DOHH2 (cell line): ENCODE measurements at regions not wholly inside any gene's neighbourhood (a gene's known extent, or its start where the extent isn't known, plus 50 kb on each side); places are given as distances from the start of the nearest gene placed in this dataset.

ENCODE experiments used
- H3F3A ChIP-seq: fragments of 200-600 bp; sonication (generic), shearing (Covaris generic); 2 replicates; pipeline ENCODE4 v1.6.0; 2016; ENCODE audit warnings: antibody characterized with exemption, mild to moderate bottlenecking; ENCODE audit not compliant: control insufficient read depth, insufficient read depth
- H3K27ac ChIP-seq: fragments of 200-600 bp; sonication (generic); 2 replicates; pipeline ENCODE4 v1.5.1; 2014; ENCODE audit warnings: low read depth, mild to moderate bottlenecking, low read length, moderate library complexity
- H3K27me3 ChIP-seq: fragments of 200-600 bp; sonication (generic); 2 replicates; pipeline ENCODE4 v1.6.1; 2014; ENCODE audit warnings: mild to moderate bottlenecking, low read length, mixed read lengths; ENCODE audit not compliant: control insufficient read depth
- H3K36me3 ChIP-seq: fragments of 200-600 bp; sonication (generic); 2 replicates; pipeline ENCODE4 v1.6.1; 2014; ENCODE audit warnings: mild to moderate bottlenecking, low read length, moderate library complexity, mixed read lengths; ENCODE audit not compliant: control insufficient read depth
- H3K4me1 ChIP-seq: fragments of 200-600 bp; sonication (generic); 2 replicates; pipeline ENCODE4 v1.6.1; 2014; ENCODE audit warnings: mild to moderate bottlenecking, low read length, mixed read lengths; ENCODE audit not compliant: control insufficient read depth
- H3K4me2 ChIP-seq: fragments of 200-600 bp; sonication (generic); 2 replicates; pipeline ENCODE4 v1.6.0; 2014; ENCODE audit warnings: mild to moderate bottlenecking, low read length, moderate library complexity
- H3K4me3 ChIP-seq: fragments of 200-600 bp; sonication (generic); 2 replicates; pipeline ENCODE4 v1.5.1; 2014; ENCODE audit warnings: mild to moderate bottlenecking, low read length, mixed read lengths
- H3K79me2 ChIP-seq: fragments of 200-600 bp; sonication (generic); 2 replicates; pipeline ENCODE4 v1.6.1; 2014; ENCODE audit warnings: mild to moderate bottlenecking, low read length, mixed read lengths; ENCODE audit not compliant: control insufficient read depth
- H3K9me2 ChIP-seq: fragments of 200-600 bp; sonication (generic); replicated peaks from 2 replicates; pipeline ENCODE4 v1.6.1; 2014; ENCODE audit warnings: mild to moderate bottlenecking, low read length, mixed read lengths; ENCODE audit not compliant: control insufficient read depth
- H3K9me3 ChIP-seq: fragments of 200-600 bp; sonication (generic); 2 replicates; pipeline ENCODE4 v1.6.1; 2014; ENCODE audit warnings: antibody characterized with exemption, low read length, mixed read lengths; ENCODE audit not compliant: control insufficient read depth, insufficient read depth
- H4K20me1 ChIP-seq: fragments of 200-600 bp; sonication (generic); 2 replicates; pipeline ENCODE4 v1.6.0; 2014; ENCODE audit warnings: low read depth, mild to moderate bottlenecking, antibody characterized with exemption, low read length, moderate library complexity; ENCODE audit not compliant: control insufficient read depth, insufficient read depth
- CTCF ChIP-seq: fragments of 200-600 bp; sonication (generic); IDR thresholded peaks from one replicate; pipeline ENCODE4 v1.5.1; 2014; ENCODE audit warnings: antibody characterized with exemption, mild to moderate bottlenecking, low read depth, low read length; ENCODE audit not compliant: poor library complexity, severe bottlenecking
- EZH2phosphoT487 ChIP-seq: fragments of 200-600 bp; sonication (generic); IDR thresholded peaks from 2 replicates; pipeline ENCODE4 v1.6.1; 2017; ENCODE audit warnings: borderline replicate concordance, mild to moderate bottlenecking, antibody characterized with exemption, low read length, moderate library complexity, mixed read lengths

GRCh38 chr2:71891719-71892422, 255.8 kb downstream of the CYP26B1 start:
- Histone ChIP-seq H3F3A (no peaks in the 10 kb centered on the region), H3K9me3 (no peaks in the 10 kb centered on the region), H3K4me1 (no peaks in the 10 kb centered on the region), H3K4me3 (no peak overlapping the region), H3K4me2 (no peak overlapping the region), H3K36me3 (no peaks in the 10 kb centered on the region), H3K27me3 (no peaks in the 10 kb centered on the region), H3K9me2 (no peaks in the 10 kb centered on the region), H3K27ac (no peak overlapping the region), H4K20me1 (no peaks in the 10 kb centered on the region), H3K79me2 (no peaks in the 10 kb centered on the region)
- TF ChIP-seq CTCF (no peak), EZH2phosphoT487 (no peak)

GRCh38 chr2:71891155-71891554, 256.5 kb downstream of the CYP26B1 start:
- H3K36me3 ChIP-seq: no peaks in the 10 kb centered on the region
- TF ChIP-seq EZH2phosphoT487 (no peak), CTCF (no peak)
- H3K27me3 ChIP-seq: no peaks in the 10 kb centered on the region
- no peaks in the 10 kb centered on the region for H3K79me2 ChIP-seq
- H3K9me3 ChIP-seq: no peaks in the 10 kb centered on the region
- no peak overlapping the region for H3K4me3 ChIP-seq
- no peak overlapping the region for H3K4me2 ChIP-seq
- no peaks in the 10 kb centered on the region for H4K20me1 ChIP-seq
- no peaks in the 10 kb centered on the region for H3K4me1 ChIP-seq
- no peaks in the 10 kb centered on the region for H3K9me2 ChIP-seq
- no peak overlapping the region for H3K27ac ChIP-seq
- no peaks in the 10 kb centered on the region for H3F3A ChIP-seq

- Histone ChIP-seq H3K27ac (no peak overlapping the region), H3K4me1 (no peaks in the 10 kb centered on the region), H3K4me3 (no peak overlapping the region), H3K4me2 (no peak overlapping the region), H4K20me1 (no peaks in the 10 kb centered on the region), H3K9me2 (no peaks in the 10 kb centered on the region), H3K9me3 (no peaks in the 10 kb centered on the region), H3K27me3 (no peaks in the 10 kb centered on the region), H3K36me3 (no peaks in the 10 kb centered on the region), H3F3A (no peaks in the 10 kb centered on the region), H3K79me2 (no peaks in the 10 kb centered on the region)
- TF ChIP-seq EZH2phosphoT487: no peak
- no peak for TF ChIP-seq CTCF
Observed at GRCh38 chr2:71889759-71890684, 257.6 kb downstream of the CYP26B1 start.
